ENCODE measurements at regions not wholly inside any gene's neighbourhood (a gene's known extent, or its start where the extent isn't known, plus 50 kb on each side); places are given as distances from the start of the nearest gene placed in this dataset.

GRCh38 chr3:76950590-76950989 lies 89.3 kb upstream of the ROBO2 start:
- no peaks in the 10 kb centered on the region for H4K20me1 ChIP-seq (ENCODE audit: insufficient read depth, low read length)
- no TSS peak for BruUV-seq (replicated peaks)
- H3K4me3 ChIP-seq (ENCODE audit: low read depth, low read length, poor library complexity, severe bottlenecking) = no peak overlapping the region
- no peaks in the 10 kb centered on the region for H3K9me2 ChIP-seq (ENCODE audit: insufficient read depth, low read length)
- 0 out of 2 replicates have a peak, but pooled peaks cover 4% of the 10 kb centered on the region for H3K9me3 ChIP-seq (ENCODE audit: low read length)
- H3K27ac ChIP-seq (ENCODE audit: low read depth, low read length, poor library complexity, severe bottlenecking) = no peak overlapping the region
- no peak overlapping the region for H3K4me2 ChIP-seq (ENCODE audit: low read length)
- H3K79me2 ChIP-seq (ENCODE audit: insufficient read depth, low read depth, low read length) = no peaks in the 10 kb centered on the region
- CTCF ChIA-PET (ENCODE audit: unreplicated experiment) = no interaction called here
- no peak for DNase-seq (ENCODE audit: low spot score)
- H3K4me1 ChIP-seq (ENCODE audit: insufficient read depth, low read length, poor library complexity, severe bottlenecking) = no peaks in the 10 kb centered on the region
- no peak overlapping the region for H2AFZ ChIP-seq (ENCODE audit: low read length)
- no peaks in the 10 kb centered on the region for H3K36me3 ChIP-seq (ENCODE audit: insufficient read depth, low read length)
- intact Hi-C loops (cut with micrococcal nuclease; ENCODE audit: unreplicated experiment) = no loop called here
- TF ChIP-seq EZH2phosphoT487 (IDR thresholded peaks at IDR 0.05; ENCODE audit: borderline replicate concordance, low read depth, low read length) (no peak), CTCF (conservative IDR thresholded peaks at IDR 0.05; ENCODE audit: low read length) (no peak)
- POLR2A ChIA-PET = interaction anchor here (1.0 kb wide), 1 partner anchor 44 kb away, joined by 3 read pairs; no protein-coding TSS in a partner anchor

- no peak overlapping the region for H3K4me2 ChIP-seq (ENCODE audit: low read length)
- 0 out of 2 replicates have a peak, but pooled peaks cover 4% of the 10 kb centered on the region for H3K9me3 ChIP-seq (ENCODE audit: low read length)
- no peak for DNase-seq (ENCODE audit: low spot score)
- H3K79me2 ChIP-seq (ENCODE audit: insufficient read depth, low read depth, low read length) = no peaks in the 10 kb centered on the region
- H4K20me1 ChIP-seq (ENCODE audit: insufficient read depth, low read length) = no peaks in the 10 kb centered on the region
- H2AFZ ChIP-seq (ENCODE audit: low read length) = no peak overlapping the region
- H3K27ac ChIP-seq (ENCODE audit: low read depth, low read length, poor library complexity, severe bottlenecking) = no peak overlapping the region
- H3K4me3 ChIP-seq (ENCODE audit: low read depth, low read length, poor library complexity, severe bottlenecking) = no peak overlapping the region
- ChIA-PET CTCF (ENCODE audit: unreplicated experiment) (no interaction called here), POLR2A (no interaction called here)
- no TSS peak for BruUV-seq (replicated peaks)
- no peaks in the 10 kb centered on the region for H3K4me1 ChIP-seq (ENCODE audit: insufficient read depth, low read length, poor library complexity, severe bottlenecking)
- no peaks in the 10 kb centered on the region for H3K36me3 ChIP-seq (ENCODE audit: insufficient read depth, low read length)
- H3K9me2 ChIP-seq (ENCODE audit: insufficient read depth, low read length) = no peaks in the 10 kb centered on the region
- TF ChIP-seq CTCF (conservative IDR thresholded peaks at IDR 0.05; ENCODE audit: low read length) (no peak), EZH2phosphoT487 (IDR thresholded peaks at IDR 0.05; ENCODE audit: borderline replicate concordance, low read depth, low read length) (no peak)
- intact Hi-C loops (cut with micrococcal nuclease; ENCODE audit: unreplicated experiment) = no loop called here
These were observed 85.5 kb upstream of the ROBO2 start for GRCh38 chr3:76954412-76954811.

- Histone ChIP-seq H3K27ac (ENCODE audit: low read depth, low read length, poor library complexity, severe bottlenecking) (no peak overlapping the region), H3K4me2 (ENCODE audit: low read length) (no peak overlapping the region), H3K9me3 (ENCODE audit: low read length) (no peaks in the 10 kb centered on the region), H3K9me2 (ENCODE audit: insufficient read depth, low read length) (no peaks in the 10 kb centered on the region), H4K20me1 (ENCODE audit: insufficient read depth, low read length) (no peaks in the 10 kb centered on the region), H3K79me2 (ENCODE audit: insufficient read depth, low read depth, low read length) (no peaks in the 10 kb centered on the region), H3K36me3 (ENCODE audit: insufficient read depth, low read length) (no peaks in the 10 kb centered on the region), H3K4me1 (ENCODE audit: insufficient read depth, low read length, poor library complexity, severe bottlenecking) (no peaks in the 10 kb centered on the region), H2AFZ (ENCODE audit: low read length) (no peak overlapping the region), H3K4me3 (ENCODE audit: low read depth, low read length, poor library complexity, severe bottlenecking) (no peak overlapping the region)
- intact Hi-C loops (cut with micrococcal nuclease; ENCODE audit: unreplicated experiment) = no loop called here
- TF ChIP-seq EZH2phosphoT487 (IDR thresholded peaks at IDR 0.05; ENCODE audit: borderline replicate concordance, low read depth, low read length) (no peak), CTCF (conservative IDR thresholded peaks at IDR 0.05; ENCODE audit: low read length) (no peak)
- no TSS peak for BruUV-seq (replicated peaks)
- no peak for DNase-seq (ENCODE audit: low spot score)
- ChIA-PET CTCF (ENCODE audit: unreplicated experiment) (no interaction called here), POLR2A (no interaction called here)
These were observed 81.6 kb upstream of the ROBO2 start for GRCh38 chr3:76958274-76958673.
